ENCODE measurements at regions not wholly inside any gene's neighbourhood (a gene's known extent, or its start where the extent isn't known, plus 50 kb on each side); places are given as distances from the start of the nearest gene placed in this dataset.
A peak's percentile ranks its signal among the peaks of the same experiment; 100 is the strongest.

DNA sequence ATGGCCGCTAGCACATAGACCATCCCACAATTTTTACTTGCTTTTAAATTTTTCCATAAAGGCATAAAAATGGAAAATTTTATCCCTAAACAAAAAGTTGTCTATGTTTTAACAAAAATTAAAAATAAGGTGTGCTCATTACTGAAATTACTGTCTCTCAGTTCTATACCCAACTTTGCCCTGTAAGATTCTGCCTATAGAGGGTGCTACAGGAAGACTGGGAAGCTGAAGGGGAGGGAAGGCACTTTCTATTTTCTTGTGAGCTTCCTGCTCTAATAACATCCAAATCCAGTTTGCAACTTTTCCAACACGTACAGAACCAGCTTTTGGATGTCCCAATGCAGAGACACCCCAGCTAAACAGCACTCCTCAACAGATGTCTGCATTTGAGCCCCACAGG lies 666.9 kb downstream of the PLCL1 start:
- TF ChIP-seq, protein P1, sequence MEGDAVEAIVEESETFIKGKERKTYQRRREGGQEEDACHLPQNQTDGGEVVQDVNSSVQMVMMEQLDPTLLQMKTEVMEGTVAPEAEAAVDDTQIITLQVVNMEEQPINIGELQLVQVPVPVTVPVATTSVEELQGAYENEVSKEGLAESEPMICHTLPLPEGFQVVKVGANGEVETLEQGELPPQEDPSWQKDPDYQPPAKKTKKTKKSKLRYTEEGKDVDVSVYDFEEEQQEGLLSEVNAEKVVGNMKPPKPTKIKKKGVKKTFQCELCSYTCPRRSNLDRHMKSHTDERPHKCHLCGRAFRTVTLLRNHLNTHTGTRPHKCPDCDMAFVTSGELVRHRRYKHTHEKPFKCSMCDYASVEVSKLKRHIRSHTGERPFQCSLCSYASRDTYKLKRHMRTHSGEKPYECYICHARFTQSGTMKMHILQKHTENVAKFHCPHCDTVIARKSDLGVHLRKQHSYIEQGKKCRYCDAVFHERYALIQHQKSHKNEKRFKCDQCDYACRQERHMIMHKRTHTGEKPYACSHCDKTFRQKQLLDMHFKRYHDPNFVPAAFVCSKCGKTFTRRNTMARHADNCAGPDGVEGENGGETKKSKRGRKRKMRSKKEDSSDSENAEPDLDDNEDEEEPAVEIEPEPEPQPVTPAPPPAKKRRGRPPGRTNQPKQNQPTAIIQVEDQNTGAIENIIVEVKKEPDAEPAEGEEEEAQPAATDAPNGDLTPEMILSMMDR (IDR thresholded peaks at IDR 0.05; ENCODE audit: low read length) = peak; percentile 36
- TF ChIP-seq EZH2 (optimal IDR thresholded peaks at IDR 0.05; ENCODE audit: low read depth, low read length) (no peak), EZH2phosphoT487 (IDR thresholded peaks at IDR 0.05; ENCODE audit: low read length) (no peak)
- H3K4me2 ChIP-seq (ENCODE audit: low read depth, low read length) = no peak overlapping the region
- H3F3A ChIP-seq (ENCODE audit: insufficient read depth, low read length) = no peaks in the 10 kb centered on the region
- no peak overlapping the region for H3K9ac ChIP-seq (ENCODE audit: low read length)
- H3K79me2 ChIP-seq (ENCODE audit: low read length) = no peaks in the 10 kb centered on the region
- no peaks in the 10 kb centered on the region for H3K27me3 ChIP-seq (replicated peaks; ENCODE audit: insufficient read depth, low read length)
- no peak overlapping the region for H2AFZ ChIP-seq (ENCODE audit: low read length)
- no peaks in the 10 kb centered on the region for H3K36me3 ChIP-seq (replicated peaks; ENCODE audit: insufficient read depth, low read length)
- no peaks in the 10 kb centered on the region for H3K4me1 ChIP-seq (ENCODE audit: low read length)
- DNase-seq = peak; percentile 11
- H3K27ac ChIP-seq (ENCODE audit: low read length) = no peak overlapping the region
- no peaks in the 10 kb centered on the region for H3K9me3 ChIP-seq (replicated peaks; ENCODE audit: insufficient read depth, low read length)
- H3K4me3 ChIP-seq (ENCODE audit: low read length) = no peak overlapping the region
- no peaks in the 10 kb centered on the region for H4K20me1 ChIP-seq (ENCODE audit: insufficient read depth, low read length)
- no peaks in the 10 kb centered on the region for H3K9me2 ChIP-seq (replicated peaks; ENCODE audit: insufficient read depth, low read length)

DNA sequence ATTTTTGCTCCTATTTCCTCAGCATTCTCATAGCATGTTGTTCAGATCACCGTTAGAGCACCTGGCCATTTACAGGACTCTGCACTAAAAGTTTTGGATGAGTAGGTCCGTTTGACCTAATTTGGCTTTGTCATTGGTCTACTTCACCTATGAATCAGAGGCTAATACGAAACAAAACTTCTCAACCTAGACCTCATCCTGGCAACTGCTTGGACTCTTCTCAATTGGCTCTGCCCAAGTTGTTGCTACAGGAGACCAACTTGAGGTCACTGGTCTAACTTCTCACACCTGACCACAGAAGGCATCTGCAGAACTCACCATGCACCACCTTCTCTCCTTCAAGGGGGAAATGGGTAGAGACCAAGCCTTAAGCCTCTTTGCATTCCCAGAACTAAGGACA lies 663.7 kb downstream of the PLCL1 start:
- Histone ChIP-seq H3K79me2 (ENCODE audit: low read length) (no peaks in the 10 kb centered on the region), H2AFZ (ENCODE audit: low read length) (no peak overlapping the region), H3K27ac (ENCODE audit: low read length) (no peak overlapping the region), H4K20me1 (ENCODE audit: insufficient read depth, low read length) (no peaks in the 10 kb centered on the region), H3K9me3 (replicated peaks; ENCODE audit: insufficient read depth, low read length) (no peaks in the 10 kb centered on the region), H3K4me2 (ENCODE audit: low read depth, low read length) (no peak overlapping the region), H3K9ac (ENCODE audit: low read length) (no peak overlapping the region), H3K9me2 (replicated peaks; ENCODE audit: insufficient read depth, low read length) (no peaks in the 10 kb centered on the region), H3F3A (ENCODE audit: insufficient read depth, low read length) (no peaks in the 10 kb centered on the region), H3K4me3 (ENCODE audit: low read length) (no peak overlapping the region), H3K27me3 (replicated peaks; ENCODE audit: insufficient read depth, low read length) (no peaks in the 10 kb centered on the region), H3K4me1 (ENCODE audit: low read length) (no peaks in the 10 kb centered on the region), H3K36me3 (replicated peaks; ENCODE audit: insufficient read depth, low read length) (no peaks in the 10 kb centered on the region)
- DNase-seq = no peak
- TF ChIP-seq, protein P1 (IDR thresholded peaks at IDR 0.05; ENCODE audit: low read length) = no peak
- TF ChIP-seq EZH2phosphoT487 (IDR thresholded peaks at IDR 0.05; ENCODE audit: low read length) (no peak), EZH2 (optimal IDR thresholded peaks at IDR 0.05; ENCODE audit: low read depth, low read length) (no peak)

DNA sequence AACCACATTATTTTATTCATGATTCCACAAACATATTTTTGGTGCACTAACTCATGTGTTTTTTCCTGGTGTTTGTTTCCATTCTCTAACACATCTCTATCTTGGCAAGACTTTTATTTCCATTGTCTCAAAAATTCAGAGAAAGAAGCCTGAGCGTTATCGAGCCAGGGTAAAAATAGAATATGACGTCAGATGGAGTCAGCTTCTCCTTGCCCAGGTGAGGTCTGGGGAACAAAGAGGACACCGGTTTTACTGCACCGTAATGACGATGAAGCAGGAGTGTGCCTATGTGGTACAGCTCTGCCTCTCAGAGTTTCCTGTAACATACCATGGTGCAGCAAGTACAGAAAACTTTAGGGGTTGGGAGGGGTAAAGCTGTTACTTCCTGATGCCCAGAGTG lies 661.6 kb downstream of the PLCL1 start:
- no peak overlapping the region for H2AFZ ChIP-seq (ENCODE audit: low read length)
- no peaks in the 10 kb centered on the region for H3F3A ChIP-seq (ENCODE audit: insufficient read depth, low read length)
- no peaks in the 10 kb centered on the region for H3K27me3 ChIP-seq (replicated peaks; ENCODE audit: insufficient read depth, low read length)
- H3K9me3 ChIP-seq (replicated peaks; ENCODE audit: insufficient read depth, low read length) = no peaks in the 10 kb centered on the region
- no peak overlapping the region for H3K4me2 ChIP-seq (ENCODE audit: low read depth, low read length)
- H3K4me1 ChIP-seq (ENCODE audit: low read length) = no peaks in the 10 kb centered on the region
- no peaks in the 10 kb centered on the region for H3K36me3 ChIP-seq (replicated peaks; ENCODE audit: insufficient read depth, low read length)
- no peak overlapping the region for H3K27ac ChIP-seq (ENCODE audit: low read length)
- no peaks in the 10 kb centered on the region for H4K20me1 ChIP-seq (ENCODE audit: insufficient read depth, low read length)
- TF ChIP-seq, protein P1 (IDR thresholded peaks at IDR 0.05; ENCODE audit: low read length) = no peak
- TF ChIP-seq EZH2phosphoT487 (IDR thresholded peaks at IDR 0.05; ENCODE audit: low read length) = no peak
- no peak for TF ChIP-seq EZH2 (optimal IDR thresholded peaks at IDR 0.05; ENCODE audit: low read depth, low read length)
- H3K9ac ChIP-seq (ENCODE audit: low read length) = no peak overlapping the region
- no peaks in the 10 kb centered on the region for H3K79me2 ChIP-seq (ENCODE audit: low read length)
- no peak for DNase-seq
- no peak overlapping the region for H3K4me3 ChIP-seq (ENCODE audit: low read length)
- no peaks in the 10 kb centered on the region for H3K9me2 ChIP-seq (replicated peaks; ENCODE audit: insufficient read depth, low read length)
